Testis (tissue), 2 donors: ENCODE measurements at regions not wholly inside any gene's neighbourhood (a gene's known extent, or its start where the extent isn't known, plus 50 kb on each side); places are given as distances from the start of the nearest gene placed in this dataset.

Experiments
- CTCF ChIP-seq, 3 experiments: fragments of 450-650 bp in 2 of 3; fragments of 200-600 bp in 1 of 3; sonication (generic) in 1 of 3; IDR thresholded peaks; one replicate each; pipeline ENCODE4 v1.5.1; 2016 to 2019; ENCODE audit warnings: antibody characterized with exemption in 3 of 3, mild to moderate bottlenecking in 2 of 3, moderate library complexity in 1 of 3
- POLR2A ChIP-seq: fragments of 450-650 bp; IDR thresholded peaks from one replicate; pipeline ENCODE4 v1.6.1; 2017; ENCODE audit warnings: antibody characterized with exemption, mild to moderate bottlenecking, moderate library complexity

GRCh38 chr4:159042868-159043267 is 60.0 kb upstream of the RAPGEF2 start:
- no peak for TF ChIP-seq CTCF (IDR thresholded peaks at IDR 0.05)
- no peak for TF ChIP-seq POLR2A
